CD4-positive, alpha-beta T cell treated with Interleukin-15 for 1 hour (primary cell): ENCODE measurements at regions not wholly inside any gene's neighbourhood (a gene's known extent, or its start where the extent isn't known, plus 50 kb on each side); places are given as distances from the start of the nearest gene placed in this dataset.
"Not testable (repeated sequence)": the region's sequence is repeated elsewhere in the genome, so short reads cannot be mapped to it uniquely, and the experiment has no call there.

Experiments used
- DNase-seq: peaks from one replicate; pipeline ENCODE4 v3.0.0-alpha.2; 2020

GRCh38 chr5:92544036-92544435, 1037.0 kb downstream of the NR2F1-AS1 start:
- DNase-seq: no peak

GRCh38 chr5:92543201-92543600, 1037.8 kb downstream of the NR2F1-AS1 start:
- no peak for DNase-seq

- not testable (repeated sequence) for DNase-seq
Measured at GRCh38 chr5:92542017-92542416, 1039.0 kb downstream of the NR2F1-AS1 start.

- no peak for DNase-seq
Measured at GRCh38 chr5:92527311-92528078, 1053.5 kb downstream of the NR2F1-AS1 start.

DNA sequence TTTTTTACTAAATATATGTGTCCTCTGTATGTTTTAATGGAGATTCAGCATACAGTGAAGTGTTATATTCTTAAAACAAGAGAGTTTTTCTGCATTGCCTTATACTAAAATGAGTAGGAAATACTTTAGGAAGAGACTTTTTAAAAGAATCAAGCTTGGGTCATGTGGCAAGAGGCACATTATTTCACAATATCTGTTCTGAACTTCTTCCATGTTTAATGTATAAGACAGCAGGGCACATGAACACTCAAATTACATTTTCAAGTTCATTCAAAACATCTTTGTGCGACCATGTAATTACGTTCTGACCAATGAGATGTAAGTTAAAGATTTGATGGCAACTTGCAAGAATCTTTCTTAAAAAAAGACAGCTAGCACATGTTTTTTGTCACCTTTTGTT, 1055.9 kb downstream of the NR2F1-AS1 start:
- DNase-seq: no peak

GRCh38 chr5:92519811-92520632, 1061.0 kb downstream of the NR2F1-AS1 start:
- DNase-seq: no peak

DNA sequence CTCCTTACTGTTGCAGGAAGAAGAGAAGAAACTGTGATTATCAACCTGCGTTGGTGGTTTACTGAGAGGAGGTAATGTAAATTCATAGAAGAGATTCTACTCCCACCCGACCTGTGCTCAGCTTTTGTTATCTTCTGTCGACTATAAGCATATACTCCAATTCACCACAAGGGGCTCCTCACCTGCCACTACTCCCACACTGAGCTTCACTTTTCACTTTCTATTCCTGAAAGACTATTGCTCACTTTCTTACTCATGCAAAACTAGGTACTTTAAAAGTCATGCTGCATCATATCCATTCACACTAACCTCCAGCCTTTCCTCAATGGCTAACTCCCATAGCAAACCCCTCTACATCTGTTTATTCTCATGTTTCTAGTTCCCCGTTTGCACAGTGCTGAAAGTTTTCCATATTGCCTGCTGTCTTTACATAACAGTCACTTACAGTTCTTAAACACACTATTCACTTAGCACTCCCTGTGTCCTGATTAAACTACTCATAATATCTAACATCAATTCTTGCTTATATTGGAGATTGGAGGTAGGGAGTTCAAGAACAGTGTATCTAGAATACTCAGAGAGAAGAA, 1062.6 kb downstream of the NR2F1-AS1 start:
- DNase-seq: no peak

GRCh38 chr5:92514896-92515295, 1066.1 kb downstream of the NR2F1-AS1 start:
- no peak for DNase-seq

DNA sequence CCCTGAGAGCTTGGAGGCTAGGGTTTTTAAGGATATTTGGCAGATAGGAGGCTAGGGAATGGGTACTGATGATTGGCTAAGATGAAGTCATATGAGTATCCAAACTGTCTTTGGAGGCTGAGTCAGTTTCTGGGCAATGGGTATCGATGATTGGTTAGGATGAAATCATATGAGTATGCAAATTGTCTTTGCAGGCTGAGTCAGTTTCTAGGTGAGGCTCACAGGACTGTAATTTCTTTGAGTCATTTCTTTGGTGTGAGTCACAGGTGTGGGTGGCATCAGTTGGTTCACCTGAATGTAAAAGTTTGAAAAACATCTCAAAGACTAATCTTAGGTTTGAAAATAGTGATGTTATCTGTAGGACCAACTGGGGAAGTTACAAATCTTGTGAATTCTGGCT, 1068.0 kb downstream of the NR2F1-AS1 start:
- no peak for DNase-seq

DNA sequence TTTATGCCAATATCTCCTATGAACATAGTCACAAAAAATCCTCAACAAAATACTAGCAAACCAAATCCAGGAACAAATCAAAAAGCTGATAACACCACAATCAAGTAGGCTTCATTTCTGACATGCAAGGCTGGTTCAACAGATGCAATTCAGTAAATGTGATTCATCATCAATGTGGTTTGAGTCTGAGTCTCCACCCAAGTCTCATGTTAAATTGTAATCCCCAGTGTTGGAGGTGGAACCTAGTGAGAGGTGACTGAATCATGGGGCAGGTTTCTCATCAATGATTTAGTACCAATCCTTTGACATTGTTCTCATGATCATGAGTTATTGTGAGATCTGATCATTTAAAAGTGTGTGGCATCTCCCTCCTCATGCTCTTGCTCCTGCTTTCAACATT, 1072.7 kb downstream of the NR2F1-AS1 start:
- DNase-seq: no peak

DNA sequence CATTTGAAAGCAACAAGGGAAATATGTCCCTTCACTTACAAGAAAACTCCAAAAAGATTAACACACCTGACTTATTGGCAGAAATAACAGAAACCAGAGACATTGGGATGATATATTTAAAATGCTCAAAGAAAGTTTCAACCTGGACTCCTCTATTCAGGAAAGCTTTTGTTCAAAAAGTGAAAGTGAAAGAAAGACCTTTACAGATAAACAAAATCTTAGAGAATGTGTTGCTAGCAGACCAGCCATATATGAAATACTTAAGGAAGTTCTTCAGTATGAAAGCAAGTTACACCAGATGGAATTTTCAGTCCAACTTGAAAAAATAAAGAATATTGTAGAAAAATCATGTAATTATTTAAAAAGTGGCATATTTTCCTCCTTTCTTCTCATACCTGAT, 1075.1 kb downstream of the NR2F1-AS1 start:
- no peak for DNase-seq

GRCh38 chr5:92505145-92505544, 1075.9 kb downstream of the NR2F1-AS1 start:
- no peak for DNase-seq

- DNase-seq: no peak
Measured at GRCh38 chr5:92504346-92504745, 1076.7 kb downstream of the NR2F1-AS1 start.

DNA sequence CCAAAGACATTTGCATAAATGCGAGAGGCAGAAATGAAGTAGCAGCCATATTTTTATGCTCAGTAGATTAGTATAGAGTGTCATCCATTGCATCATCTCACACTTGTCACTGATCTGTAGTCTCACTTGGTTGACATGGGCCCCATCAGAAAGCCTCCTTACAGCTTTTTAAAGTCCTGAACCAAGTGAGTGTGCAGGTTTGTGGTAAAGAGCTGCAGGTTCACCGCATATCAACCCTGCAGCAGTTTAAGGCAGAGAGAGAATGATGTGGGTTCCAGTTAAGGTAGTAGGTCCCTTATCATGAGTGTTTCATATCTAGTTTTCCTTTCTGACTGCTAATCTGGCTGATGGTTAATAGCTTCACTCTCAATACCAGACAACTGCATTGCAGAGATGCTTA, 1080.3 kb downstream of the NR2F1-AS1 start:
- DNase-seq: no peak

DNA sequence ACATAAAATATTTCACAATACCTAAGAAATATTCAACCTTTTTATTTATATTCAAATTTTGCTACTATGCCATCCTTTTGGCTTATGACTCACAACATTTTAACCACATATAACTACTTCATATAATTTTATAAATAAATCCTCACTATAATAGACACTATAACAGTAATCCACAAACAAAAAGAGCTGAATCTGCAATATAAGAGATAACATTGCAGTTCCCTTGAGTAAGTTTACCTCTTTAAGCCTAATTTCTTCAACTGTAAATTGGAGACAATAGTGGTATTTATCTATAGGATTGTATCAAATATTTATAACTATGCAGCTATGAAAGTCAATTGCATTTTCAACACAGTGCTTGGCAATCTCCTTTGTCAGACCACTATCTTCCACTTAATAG, 1084.5 kb downstream of the NR2F1-AS1 start:
- no peak for DNase-seq

DNA sequence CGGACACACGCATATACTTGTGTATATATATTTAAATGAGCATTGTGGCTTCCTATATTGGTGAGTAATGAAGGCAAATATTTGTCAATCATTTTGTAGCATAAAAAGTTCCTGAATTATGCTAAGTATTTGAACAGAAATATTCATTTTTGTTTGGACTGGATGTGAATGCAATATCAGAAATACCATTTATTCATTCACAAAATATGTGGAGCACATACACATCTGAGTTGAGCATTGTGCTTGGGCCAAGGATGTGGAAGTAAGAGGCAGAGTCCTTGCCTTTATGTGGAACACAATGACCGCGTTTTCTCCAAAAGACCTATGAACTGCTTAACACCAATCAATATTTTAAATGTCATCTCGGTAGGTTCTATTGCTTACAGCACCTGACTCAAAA, 1086.5 kb downstream of the NR2F1-AS1 start:
- no peak for DNase-seq

DNA sequence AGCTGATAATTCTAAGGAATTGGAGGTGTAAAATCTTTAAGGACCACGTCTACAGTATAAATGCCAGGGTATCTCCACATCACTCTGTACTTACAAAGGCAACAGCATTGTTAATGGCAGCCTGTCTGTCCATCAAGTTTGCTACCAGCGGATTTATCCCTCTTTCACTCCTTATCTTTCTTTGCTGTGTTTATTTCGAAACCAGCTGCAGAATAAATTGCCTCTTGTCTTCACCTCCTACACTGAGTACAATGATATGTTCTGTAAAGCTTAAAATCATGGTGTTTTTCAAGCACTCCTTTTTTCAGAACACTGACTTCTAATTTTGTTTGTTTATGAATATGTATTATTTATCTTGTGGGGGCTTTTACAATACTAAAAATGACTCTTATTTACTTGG, 1088.1 kb downstream of the NR2F1-AS1 start:
- DNase-seq: no peak

DNA sequence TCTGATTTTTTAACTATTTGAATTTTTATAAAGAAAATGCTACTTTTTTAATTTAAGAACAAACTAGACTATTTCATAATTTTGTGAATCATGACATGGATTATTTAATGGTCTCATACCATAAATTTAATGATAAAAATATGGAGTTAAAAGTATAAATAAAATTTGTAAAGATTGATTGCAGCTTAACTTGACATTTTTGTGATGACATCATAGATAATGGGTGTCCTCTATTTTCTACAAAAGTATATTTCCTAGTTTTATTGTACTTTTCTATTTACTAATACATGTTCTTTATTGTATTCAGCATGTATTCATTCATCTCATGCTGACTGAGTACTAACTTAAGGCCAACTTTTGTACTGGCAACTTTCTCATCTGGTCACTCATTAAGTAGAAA, 1096.5 kb downstream of the NR2F1-AS1 start:
- no peak for DNase-seq

- no peak for DNase-seq
Measured at GRCh38 chr5:92472981-92473566, 1090.0 kb upstream of the ARRDC3 start.

GRCh38 chr5:92471861-92472260, 1088.7 kb upstream of the ARRDC3 start:
- no peak for DNase-seq

- no peak for DNase-seq
Measured at GRCh38 chr5:92470770-92471169, 1087.7 kb upstream of the ARRDC3 start.

DNA sequence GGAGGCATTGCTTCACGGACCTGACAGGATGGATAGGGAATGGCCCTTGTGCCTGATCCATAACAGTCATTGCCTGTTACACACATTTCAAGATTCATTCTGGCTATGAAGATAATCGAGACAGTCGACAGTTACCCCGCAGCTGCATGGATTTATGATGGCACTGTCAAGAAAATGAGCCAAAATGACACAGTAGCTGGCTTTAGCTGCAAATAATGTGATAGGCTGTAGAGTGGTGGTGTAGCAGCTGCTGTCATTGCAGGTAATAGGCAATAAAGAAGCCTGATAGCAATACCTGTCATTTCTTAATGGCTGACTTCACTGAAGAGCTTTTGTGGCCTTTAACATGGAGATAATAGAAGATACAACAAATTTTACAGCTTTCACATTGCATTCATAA, 1085.2 kb upstream of the ARRDC3 start:
- no peak for DNase-seq

DNA sequence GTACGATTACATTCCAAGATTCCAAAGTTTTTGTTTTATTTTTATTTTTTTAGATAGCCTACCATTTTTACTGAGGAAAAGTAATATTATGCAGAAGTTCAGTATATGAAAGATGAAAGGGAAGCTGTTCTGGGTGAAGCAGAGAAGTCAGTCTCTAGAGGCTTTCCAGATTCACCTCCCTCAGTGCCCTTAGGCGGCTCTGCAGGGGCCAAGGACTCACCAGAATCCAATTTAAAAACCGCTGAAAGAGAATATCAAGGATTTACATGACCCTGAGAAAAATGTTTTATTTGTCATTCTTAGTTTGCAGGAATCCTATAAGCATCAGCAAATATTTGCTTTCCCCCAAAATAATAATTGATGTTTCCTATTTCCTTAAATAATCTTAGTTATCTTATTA, 1084.6 kb upstream of the ARRDC3 start:
- DNase-seq: no peak

DNA sequence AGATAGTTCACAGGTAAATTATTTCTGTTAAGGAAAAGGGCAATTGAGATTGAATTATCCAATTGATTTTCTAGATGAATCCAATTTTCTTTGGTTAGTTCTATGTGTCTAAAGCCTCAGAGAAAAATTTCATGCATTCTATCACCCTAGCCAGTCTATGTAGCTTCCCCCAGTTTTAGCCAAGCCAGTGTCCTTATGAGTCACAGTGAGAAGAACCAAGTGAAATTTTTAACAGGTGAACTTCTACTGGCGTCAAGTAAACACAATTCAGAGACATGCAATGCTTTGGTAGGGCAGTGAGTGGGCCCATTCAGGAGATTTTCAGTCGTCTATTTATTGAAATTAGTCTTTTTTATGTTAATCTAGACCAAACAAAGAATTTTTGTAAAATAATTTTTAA, 1077.4 kb upstream of the ARRDC3 start:
- DNase-seq: no peak
